GM13976 (cell line): ENCODE measurements at regions not wholly inside any gene's neighbourhood (a gene's known extent, or its start where the extent isn't known, plus 50 kb on each side); places are given as distances from the start of the nearest gene placed in this dataset.
"Not testable (repeated sequence)": the region's sequence is repeated elsewhere in the genome, so short reads cannot be mapped to it uniquely, and the experiment has no call there.

Experiments
- DNase-seq: peaks from one replicate; pipeline ENCODE4 v3.0.0; 2012; ENCODE audit warnings: low spot score
- in situ Hi-C: fragments of 300-500 bp; cut with MboI; formaldehyde crosslinking; loops from one replicate; pipeline ENCODE4 v1.12.0; 2022; ENCODE audit warnings: low sequenced_read_pairs, mixed read lengths, inconsistent platforms; ENCODE audit not compliant: unreplicated experiment
- TF ChIP-seq, protein P1 (sequence below): IDR thresholded peaks from 2 replicates; pipeline ENCODE4 v1.5.1; 2012; ENCODE audit warnings: borderline replicate concordance, mild to moderate bottlenecking; ENCODE audit not compliant: insufficient read depth; ENCODE audit errors: extremely low read depth, missing control alignments, control extremely low read depth

GRCh38 chr2:144912206-144912605 lies 392.3 kb upstream of the ZEB2 start:
- TF ChIP-seq, protein P1, sequence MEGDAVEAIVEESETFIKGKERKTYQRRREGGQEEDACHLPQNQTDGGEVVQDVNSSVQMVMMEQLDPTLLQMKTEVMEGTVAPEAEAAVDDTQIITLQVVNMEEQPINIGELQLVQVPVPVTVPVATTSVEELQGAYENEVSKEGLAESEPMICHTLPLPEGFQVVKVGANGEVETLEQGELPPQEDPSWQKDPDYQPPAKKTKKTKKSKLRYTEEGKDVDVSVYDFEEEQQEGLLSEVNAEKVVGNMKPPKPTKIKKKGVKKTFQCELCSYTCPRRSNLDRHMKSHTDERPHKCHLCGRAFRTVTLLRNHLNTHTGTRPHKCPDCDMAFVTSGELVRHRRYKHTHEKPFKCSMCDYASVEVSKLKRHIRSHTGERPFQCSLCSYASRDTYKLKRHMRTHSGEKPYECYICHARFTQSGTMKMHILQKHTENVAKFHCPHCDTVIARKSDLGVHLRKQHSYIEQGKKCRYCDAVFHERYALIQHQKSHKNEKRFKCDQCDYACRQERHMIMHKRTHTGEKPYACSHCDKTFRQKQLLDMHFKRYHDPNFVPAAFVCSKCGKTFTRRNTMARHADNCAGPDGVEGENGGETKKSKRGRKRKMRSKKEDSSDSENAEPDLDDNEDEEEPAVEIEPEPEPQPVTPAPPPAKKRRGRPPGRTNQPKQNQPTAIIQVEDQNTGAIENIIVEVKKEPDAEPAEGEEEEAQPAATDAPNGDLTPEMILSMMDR, result no peak
- in situ Hi-C loops, result no loop called here
- no peak for DNase-seq

- DNase-seq, result no peak
- in situ Hi-C loops, result no loop called here
- TF ChIP-seq, protein P1, result no peak
These were observed 386.0 kb upstream of the ZEB2 start for GRCh38 chr2:144905956-144906355.

DNA sequence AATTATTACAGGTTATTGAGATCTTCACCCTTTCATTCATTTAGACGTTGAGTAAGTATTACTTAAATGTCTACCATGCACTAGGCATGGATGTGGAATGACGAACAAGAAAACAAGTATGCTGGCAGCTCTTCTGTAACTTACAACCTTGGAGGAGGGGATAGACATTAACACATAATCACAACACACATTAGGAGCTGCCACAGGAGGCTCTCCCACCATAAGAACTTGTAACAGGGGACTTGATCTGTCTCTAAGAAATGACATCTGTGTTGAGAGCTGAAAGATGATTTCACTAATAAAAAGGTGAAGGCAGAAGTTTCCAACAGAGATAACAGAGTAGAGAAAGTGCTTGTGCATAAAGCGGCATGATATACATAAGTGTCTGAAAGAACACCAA lies 384.7 kb upstream of the ZEB2 start:
- TF ChIP-seq, protein P1, result no peak
- DNase-seq, result no peak
- in situ Hi-C loops, result no loop called here

DNA sequence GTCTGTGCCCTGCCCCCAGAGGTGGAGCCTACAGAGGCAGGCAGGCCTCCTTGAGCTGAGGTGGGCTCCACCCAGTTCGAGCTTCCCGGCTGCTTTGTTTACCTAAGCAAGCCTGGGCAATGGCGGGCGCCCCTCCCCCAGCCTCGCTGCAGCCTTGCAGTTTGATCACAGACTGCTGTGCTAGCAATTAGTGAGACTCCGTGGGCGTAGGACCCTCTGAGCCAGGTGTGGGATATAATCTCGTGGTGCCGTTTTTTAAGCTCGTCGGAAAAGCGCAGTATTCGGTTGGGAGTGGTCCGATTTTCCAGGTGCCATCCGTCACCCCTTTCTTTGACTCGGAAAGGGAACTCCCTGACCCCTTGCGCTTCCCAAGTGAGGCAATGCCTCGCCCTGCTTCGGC lies 383.1 kb upstream of the ZEB2 start:
- in situ Hi-C loops, DNase-seq: not testable (repeated sequence)

DNA sequence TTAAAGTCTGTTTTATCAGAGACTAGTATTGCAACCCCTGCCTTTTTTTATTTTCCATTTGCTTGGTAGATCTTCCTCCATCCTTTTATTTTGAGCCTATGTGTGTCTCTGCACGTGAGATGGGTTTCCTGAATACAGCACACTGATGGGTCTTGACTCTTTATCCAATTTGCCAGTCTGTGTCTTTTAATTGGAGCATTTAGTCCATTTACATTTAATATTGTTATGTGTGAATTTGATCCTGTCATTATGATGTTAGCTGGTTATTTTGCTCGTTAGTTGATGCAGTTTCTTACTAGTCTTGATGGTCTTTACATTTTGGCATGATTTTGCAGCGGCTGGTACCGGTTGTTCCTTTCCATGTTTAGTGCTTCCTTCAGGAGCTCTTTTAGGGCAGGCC lies 381.5 kb upstream of the ZEB2 start:
- in situ Hi-C loops, DNase-seq: not testable (repeated sequence)

DNA sequence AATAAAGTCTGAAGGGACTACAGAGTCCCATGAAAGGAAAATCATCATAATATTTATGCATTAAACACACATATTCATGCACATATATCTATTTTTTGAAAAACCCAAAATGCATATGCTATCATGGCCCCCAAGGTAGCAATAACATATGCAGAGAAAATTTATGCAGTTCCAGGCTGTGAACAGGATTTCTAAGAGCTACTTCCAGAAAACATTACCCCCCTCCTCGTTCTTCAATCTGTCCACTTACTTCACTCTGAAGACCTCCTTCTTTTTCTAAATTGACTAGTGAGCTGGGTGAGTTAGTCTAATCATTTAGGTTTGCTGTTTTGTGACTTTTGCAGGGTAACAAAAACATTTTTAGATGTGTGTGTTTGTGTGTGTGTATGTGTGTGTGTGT lies 376.4 kb upstream of the ZEB2 start:
- in situ Hi-C loops, result no loop called here
- no peak for DNase-seq
- TF ChIP-seq, protein P1, result no peak

- no peak for DNase-seq
- TF ChIP-seq, protein P1, result no peak
- in situ Hi-C loops, result no loop called here
These were observed 375.0 kb upstream of the ZEB2 start for GRCh38 chr2:144894612-144895599.

DNA sequence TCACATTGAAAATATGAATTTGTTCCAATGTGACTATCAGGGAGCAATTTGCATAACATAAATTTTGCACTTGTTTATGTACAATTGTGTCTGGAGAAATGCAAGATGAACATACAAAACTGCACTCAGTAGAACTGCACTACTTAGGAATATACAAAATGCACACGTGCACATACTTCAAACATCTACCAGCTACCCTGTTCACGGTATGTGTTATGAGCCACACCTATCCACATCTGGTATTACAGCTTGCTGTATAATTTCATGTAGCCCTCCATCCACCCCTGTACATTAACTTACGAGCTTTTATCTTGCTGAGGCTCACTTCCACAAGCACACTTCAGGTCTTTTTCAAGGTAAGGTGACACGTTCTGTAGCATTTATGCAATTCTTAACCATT lies 373.5 kb upstream of the ZEB2 start:
- in situ Hi-C loops, result no loop called here
- no peak for DNase-seq
- TF ChIP-seq, protein P1, result no peak
